ENCODE measurements at regions not wholly inside any gene's neighbourhood (a gene's known extent, or its start where the extent isn't known, plus 50 kb on each side); places are given as distances from the start of the nearest gene placed in this dataset.

DNA sequence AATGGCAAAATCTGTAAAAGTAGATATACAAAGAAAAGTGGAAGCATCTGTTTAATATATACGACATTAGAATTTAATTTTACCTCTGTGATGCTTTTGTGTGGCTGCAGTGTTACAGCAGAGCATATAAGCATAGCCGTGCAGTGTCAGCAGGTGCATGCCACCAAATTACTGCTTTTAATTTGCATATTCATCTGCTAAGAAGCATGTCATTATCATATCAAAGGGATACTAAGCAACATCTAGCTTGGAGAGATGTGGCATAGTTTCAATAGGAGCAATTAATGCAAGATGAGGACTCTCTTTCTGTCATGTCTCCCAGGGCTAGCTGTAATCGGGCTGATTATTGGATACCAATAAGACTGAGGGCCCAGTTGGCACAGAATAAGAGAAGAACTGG is 214.4 kb upstream of the SOX2 start:
- TF ChIP-seq EGR1 (IDR thresholded peaks at IDR 0.05) = no peak
- no peak for TF ChIP-seq EP300 (IDR thresholded peaks at IDR 0.05; ENCODE audit: borderline replicate concordance)
- TF ChIP-seq, protein P1, sequence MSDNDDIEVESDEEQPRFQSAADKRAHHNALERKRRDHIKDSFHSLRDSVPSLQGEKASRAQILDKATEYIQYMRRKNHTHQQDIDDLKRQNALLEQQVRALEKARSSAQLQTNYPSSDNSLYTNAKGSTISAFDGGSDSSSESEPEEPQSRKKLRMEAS (IDR thresholded peaks at IDR 0.05) = no peak
- TF ChIP-seq, protein P2, sequence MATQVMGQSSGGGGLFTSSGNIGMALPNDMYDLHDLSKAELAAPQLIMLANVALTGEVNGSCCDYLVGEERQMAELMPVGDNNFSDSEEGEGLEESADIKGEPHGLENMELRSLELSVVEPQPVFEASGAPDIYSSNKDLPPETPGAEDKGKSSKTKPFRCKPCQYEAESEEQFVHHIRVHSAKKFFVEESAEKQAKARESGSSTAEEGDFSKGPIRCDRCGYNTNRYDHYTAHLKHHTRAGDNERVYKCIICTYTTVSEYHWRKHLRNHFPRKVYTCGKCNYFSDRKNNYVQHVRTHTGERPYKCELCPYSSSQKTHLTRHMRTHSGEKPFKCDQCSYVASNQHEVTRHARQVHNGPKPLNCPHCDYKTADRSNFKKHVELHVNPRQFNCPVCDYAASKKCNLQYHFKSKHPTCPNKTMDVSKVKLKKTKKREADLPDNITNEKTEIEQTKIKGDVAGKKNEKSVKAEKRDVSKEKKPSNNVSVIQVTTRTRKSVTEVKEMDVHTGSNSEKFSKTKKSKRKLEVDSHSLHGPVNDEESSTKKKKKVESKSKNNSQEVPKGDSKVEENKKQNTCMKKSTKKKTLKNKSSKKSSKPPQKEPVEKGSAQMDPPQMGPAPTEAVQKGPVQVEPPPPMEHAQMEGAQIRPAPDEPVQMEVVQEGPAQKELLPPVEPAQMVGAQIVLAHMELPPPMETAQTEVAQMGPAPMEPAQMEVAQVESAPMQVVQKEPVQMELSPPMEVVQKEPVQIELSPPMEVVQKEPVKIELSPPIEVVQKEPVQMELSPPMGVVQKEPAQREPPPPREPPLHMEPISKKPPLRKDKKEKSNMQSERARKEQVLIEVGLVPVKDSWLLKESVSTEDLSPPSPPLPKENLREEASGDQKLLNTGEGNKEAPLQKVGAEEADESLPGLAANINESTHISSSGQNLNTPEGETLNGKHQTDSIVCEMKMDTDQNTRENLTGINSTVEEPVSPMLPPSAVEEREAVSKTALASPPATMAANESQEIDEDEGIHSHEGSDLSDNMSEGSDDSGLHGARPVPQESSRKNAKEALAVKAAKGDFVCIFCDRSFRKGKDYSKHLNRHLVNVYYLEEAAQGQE (IDR thresholded peaks at IDR 0.05; ENCODE audit: low read depth) = no peak
- TF ChIP-seq TAF1 (IDR thresholded peaks at IDR 0.05; ENCODE audit: low read depth) = no peak
- no peak for TF ChIP-seq TEAD4 (IDR thresholded peaks at IDR 0.05)
- TF ChIP-seq RAD21 (IDR thresholded peaks at IDR 0.05; ENCODE audit: low read depth) = no peak
- TF ChIP-seq TCF12 (IDR thresholded peaks at IDR 0.05; ENCODE audit: low read depth) = no peak
- TF ChIP-seq NFIC (IDR thresholded peaks at IDR 0.05) = no peak
- no peak for TF ChIP-seq CEBPB (IDR thresholded peaks at IDR 0.05)
